ENCODE measurements at regions not wholly inside any gene's neighbourhood (a gene's known extent, or its start where the extent isn't known, plus 50 kb on each side); places are given as distances from the start of the nearest gene placed in this dataset.

- no peak for TF ChIP-seq CTCF (IDR thresholded peaks at IDR 0.05 in 4 of 5, conservative IDR thresholded peaks at IDR 0.05 in 1 of 5)
- TF ChIP-seq POLR2A (IDR thresholded peaks at IDR 0.05), result no peak
Observed at GRCh38 chr2:67286981-67287759, 110.0 kb upstream of the ETAA1 start.
